ENCODE measurements at regions not wholly inside any gene's neighbourhood (a gene's known extent, or its start where the extent isn't known, plus 50 kb on each side); places are given as distances from the start of the nearest gene placed in this dataset.

DNA sequence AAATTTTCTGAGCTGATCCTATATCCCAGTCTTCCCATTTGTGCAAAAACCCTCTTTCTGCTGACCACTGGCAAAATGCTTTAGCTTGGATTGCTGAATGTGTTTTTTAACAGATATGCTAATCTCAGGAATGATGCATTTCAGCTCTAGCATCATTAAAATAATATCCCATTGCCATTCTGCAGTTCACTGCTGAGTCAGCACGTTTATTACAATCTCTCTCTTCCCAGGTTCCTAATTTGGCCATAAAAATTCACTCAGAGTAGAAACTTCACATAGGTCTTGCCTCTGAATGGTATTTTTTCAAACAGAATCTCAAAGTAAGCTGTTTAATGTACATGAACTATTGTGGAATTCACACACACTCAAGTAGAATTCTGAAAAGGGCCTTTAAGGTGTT is 509.6 kb upstream of the SUCLG2 start:
- no peak for DNase-seq (ENCODE audit: low read depth in 2 of 2)

DNA sequence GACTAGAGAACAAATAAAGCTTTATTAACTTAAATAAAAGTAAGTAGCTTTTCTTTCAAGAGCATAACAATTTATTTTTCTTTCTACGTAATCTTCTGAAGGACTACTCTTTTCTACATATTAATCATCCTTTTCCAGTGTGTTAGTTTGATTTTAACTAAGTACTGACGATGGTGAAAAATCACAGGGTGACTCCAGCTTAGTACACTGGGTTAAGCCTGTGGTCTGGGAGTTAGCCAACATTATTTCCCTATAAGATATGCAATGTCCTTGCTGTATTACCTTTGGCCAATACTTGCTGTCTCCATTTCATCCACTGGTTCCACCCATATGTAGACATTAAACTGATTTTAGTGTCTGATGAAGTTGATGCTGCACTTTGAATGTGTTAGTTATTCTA is 508.6 kb upstream of the SUCLG2 start:
- no peak for DNase-seq (ENCODE audit: low read depth in 2 of 2)

- no peak for DNase-seq (ENCODE audit: low read depth in 2 of 2)
These were observed 508.2 kb upstream of the SUCLG2 start for GRCh38 chr3:68162644-68163043.

GRCh38 chr3:68151359-68151758 is 496.9 kb upstream of the SUCLG2 start:
- no peak for DNase-seq (ENCODE audit: low read depth in 2 of 2)

DNA sequence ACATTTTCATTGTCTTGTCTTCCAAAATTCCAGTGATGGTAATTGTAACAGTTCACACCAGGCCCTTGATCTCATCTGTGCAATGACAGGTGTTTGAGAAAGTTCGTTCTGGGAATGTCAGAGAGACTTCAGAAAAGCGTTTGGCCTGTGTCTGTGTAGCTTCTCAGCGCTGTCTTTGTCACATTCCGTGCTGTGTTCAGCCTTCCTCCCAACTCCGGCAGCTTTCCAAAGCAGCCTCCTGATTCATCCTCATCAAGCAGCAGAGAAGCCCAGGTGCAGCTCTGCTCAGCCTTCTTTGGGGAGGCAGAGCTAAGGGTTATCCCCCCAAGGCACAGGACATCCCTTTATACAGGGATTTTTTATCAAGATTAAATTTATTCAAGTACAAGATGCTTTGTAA is 494.0 kb upstream of the SUCLG2 start:
- DNase-seq (ENCODE audit: low read depth in 2 of 2): no peak

GRCh38 chr3:68142441-68142840 is 488.0 kb upstream of the SUCLG2 start:
- no peak for DNase-seq (ENCODE audit: low read depth in 2 of 2)

DNA sequence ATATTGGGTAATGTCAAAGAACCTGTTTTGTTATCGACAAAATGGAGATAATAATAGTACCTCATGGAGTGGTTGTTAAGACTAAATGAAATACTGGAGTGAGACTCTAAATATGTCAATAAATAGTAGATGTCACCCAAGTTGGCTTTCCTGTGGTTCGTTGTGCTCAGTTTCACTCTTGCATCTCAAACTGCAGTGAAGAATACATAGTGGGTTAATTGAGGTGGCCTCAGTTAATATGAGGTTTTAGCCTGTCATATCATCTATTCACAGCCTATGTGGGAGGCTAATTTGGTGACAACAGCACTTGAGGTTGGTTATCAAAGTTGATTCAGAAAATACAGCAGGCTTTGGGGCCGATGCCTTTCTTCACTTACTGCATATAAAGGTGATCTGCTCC is 485.5 kb upstream of the SUCLG2 start:
- DNase-seq (ENCODE audit: low read depth in 2 of 2): no peak

DNA sequence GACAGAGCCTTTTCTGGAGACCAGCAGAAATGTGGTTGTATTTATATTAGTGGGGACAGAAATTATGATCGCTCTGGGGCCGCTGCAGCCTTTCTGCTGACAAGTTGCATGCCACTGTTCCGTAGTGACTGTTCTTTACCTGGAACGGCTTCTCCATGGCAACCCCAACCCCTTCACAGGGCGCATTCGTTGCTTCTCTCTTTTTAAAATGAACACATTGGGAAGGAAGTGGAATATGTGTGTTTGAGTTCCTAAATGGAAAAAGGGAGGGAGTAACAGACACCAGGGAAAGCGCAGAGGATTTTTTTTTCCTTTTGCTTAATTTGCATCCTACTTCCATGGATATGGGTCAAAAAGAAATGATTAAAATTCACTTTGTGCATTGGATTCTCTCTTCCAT is 482.0 kb upstream of the SUCLG2 start:
- DNase-seq (ENCODE audit: low read depth in 2 of 2): no peak

- DNase-seq (ENCODE audit: low read depth in 2 of 2): no peak
These were observed 480.7 kb upstream of the SUCLG2 start for GRCh38 chr3:68135067-68135466.

DNA sequence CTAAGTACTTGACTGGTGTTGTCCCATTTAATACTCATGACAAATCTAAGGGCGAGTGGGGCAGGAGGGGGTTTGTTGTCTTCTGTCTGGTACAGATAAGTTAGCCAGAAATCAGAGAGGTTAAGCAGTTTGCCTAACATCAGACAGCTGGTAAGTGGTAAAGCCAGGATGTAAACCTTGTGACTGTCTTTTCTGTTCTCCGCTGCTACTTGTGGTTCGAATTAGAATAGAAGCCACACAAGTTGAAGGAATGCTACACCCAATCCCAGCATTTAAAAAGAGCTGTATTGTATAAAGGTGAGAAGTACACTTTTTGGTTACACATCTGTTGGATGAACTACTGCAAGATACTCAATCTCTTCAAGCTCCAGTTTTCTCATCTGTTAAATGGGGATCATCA is 474.7 kb upstream of the SUCLG2 start:
- no peak for DNase-seq (ENCODE audit: low read depth in 2 of 2)

- no peak for DNase-seq (ENCODE audit: low read depth in 2 of 2)
These were observed 468.8 kb upstream of the SUCLG2 start for GRCh38 chr3:68123231-68123630.

- DNase-seq (ENCODE audit: low read depth in 2 of 2): no peak
These were observed 466.9 kb upstream of the SUCLG2 start for GRCh38 chr3:68121287-68121686.

DNA sequence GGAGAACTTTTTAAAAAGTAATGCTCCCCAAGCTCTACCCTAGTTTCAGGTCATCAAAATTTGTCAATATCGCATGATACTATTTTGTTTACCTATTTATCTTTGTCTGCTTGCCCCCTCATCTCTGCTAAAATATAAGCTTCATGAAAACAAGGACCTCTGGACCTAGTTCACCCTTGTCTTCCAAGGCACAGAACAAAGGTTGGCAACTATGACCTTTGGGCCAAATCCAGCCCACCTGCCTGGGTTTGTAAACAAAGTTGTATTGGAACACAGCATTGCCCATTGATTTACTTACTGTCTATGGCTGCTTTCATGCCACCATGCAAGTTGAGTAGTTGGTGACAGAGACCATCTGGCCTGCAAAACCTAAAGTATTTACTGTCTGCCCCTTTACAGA is 462.2 kb upstream of the SUCLG2 start:
- no peak for DNase-seq (ENCODE audit: low read depth in 2 of 2)

DNA sequence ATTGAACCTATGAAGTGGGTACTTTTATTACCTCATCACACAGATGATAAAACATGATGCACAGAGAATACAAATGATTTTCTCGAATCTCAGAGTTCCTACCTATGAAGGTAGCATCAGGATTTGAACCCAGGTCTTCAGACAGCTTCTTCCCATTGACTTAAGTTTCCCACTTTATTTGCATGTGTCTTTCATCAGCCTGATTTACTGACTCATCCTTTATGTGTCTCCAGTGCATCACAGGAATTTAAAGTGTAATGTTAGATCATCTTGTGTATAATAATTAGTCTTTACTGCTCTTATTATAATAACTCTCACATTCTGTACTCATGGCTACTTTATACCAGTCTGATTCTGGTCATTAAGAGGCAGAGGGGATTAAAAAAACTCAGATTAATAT is 449.4 kb upstream of the SUCLG2 start:
- DNase-seq (ENCODE audit: low read depth in 2 of 2): no peak

DNA sequence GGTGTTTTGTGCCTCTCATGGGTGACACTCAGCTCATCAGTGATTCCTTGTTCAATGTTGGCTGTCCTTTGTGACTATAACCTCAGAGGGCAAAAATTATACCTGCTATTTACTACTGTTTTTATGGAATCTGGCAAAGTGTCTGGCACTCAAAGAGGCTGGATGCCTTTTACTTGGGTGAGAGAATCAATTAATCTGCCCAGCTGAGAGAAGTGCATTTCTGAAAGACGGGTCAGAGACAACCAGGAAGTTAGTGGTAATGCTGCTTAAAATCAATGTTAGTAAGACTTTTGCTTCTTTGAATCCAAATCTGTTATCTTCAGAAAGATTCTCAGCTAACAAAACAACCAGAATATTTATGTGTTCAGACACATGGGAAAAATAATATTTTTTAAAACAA is 436.2 kb upstream of the SUCLG2 start:
- DNase-seq (ENCODE audit: low read depth in 2 of 2): no peak

DNA sequence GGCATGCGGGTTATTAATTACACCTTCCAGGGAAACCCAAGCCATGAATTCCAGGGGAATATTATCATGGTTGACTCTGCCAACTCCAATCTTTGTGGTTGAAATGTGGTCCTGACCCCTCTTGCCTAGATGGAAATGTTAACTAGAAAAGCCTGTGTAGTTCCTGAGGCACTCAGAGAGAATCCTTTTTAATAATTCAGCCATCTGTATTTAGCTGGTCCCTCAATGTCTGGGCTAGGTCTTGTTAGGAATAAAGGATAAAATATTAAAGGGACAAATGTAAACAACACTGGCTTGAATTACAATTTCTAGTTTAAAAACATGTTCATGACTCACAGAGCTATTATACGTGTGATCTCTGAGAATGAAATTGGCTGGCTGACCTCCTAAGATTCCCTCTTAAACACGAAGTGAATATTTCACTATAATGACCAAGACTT is 435.2 kb upstream of the SUCLG2 start:
- no peak for DNase-seq (ENCODE audit: low read depth in 2 of 2)

DNA sequence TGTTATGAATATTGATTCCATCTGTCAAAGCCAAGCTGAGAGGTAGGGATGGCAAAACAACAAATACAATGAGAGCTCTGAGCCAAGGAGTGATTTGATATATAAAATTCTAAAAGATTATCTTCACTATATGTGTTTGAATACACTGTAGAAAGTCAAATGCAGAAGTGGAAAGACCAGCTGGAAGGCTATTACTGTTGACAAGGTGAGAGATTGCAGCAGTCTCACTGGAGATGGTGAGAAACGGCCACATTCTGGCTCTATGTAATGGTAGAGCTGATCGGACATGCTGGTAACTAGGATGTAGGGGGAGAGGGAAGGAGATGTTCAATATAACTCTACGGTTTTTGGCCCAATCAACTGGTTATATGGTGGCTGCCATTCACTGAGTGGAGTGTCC is 434.2 kb upstream of the SUCLG2 start:
- DNase-seq (ENCODE audit: low read depth in 2 of 2): no peak

GRCh38 chr3:68088216-68088615 is 433.8 kb upstream of the SUCLG2 start:
- no peak for DNase-seq (ENCODE audit: low read depth in 2 of 2)

GRCh38 chr3:68072062-68072461 is 417.6 kb upstream of the SUCLG2 start:
- no peak for DNase-seq (ENCODE audit: low read depth in 2 of 2)

- DNase-seq (ENCODE audit: low read depth in 2 of 2): no peak
These were observed 415.8 kb upstream of the SUCLG2 start for GRCh38 chr3:68070186-68070585.

DNA sequence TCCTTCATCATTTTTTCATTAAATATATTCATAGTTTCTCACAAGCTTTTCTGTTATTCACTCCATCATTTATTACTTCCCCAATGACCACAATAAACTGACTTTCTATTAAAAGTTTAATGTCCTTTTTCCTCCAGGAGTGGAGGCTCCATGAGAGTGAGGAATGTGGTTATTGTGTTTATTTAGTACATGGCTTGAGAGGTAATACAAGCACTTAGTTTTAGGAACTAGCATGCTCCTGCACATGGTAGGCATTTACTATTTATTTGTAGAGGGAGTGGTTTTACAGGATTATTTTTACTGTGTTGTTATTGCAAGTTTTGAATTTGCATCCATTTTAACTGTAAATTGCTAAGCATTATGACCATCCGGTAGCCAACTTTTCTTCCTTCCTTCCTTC is 412.9 kb upstream of the SUCLG2 start:
- DNase-seq (ENCODE audit: low read depth in 2 of 2): no peak

DNA sequence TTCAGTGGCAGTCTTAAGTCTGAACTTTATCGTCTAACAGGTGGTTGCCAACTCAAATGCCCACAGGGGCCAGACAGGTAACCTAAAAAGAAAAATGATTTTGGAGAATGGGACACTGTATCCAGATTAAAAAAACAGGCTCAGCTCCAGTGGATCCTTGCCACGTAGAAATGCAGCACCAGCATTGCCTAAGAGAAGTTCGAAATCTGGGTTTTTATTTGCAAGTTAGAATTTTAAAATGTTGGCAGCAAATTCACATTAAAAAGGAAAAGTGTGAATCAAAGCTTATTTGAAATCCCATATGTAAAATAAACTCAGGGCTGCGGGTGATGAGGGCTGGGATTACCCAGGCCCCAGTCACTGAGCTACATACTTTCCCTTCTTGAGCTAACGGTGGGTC is 408.5 kb upstream of the SUCLG2 start:
- DNase-seq (ENCODE audit: low read depth in 2 of 2): no peak

GRCh38 chr3:68060910-68061309 is 406.5 kb upstream of the SUCLG2 start:
- DNase-seq (ENCODE audit: low read depth in 2 of 2): no peak

- DNase-seq (ENCODE audit: low read depth in 2 of 2): no peak
These were observed 405.8 kb upstream of the SUCLG2 start for GRCh38 chr3:68060191-68060590.

Measured in lung microvascular endothelial cell (primary cell).